A204.1 (cell line): ENCODE measurements at regions not wholly inside any gene's neighbourhood (a gene's known extent, or its start where the extent isn't known, plus 50 kb on each side); places are given as distances from the start of the nearest gene placed in this dataset.

ENCODE experiments used
- FAIRE-seq: peaks from 2 replicates; lab custom pipeline; 2012; peaks lifted over from hg19 to GRCh38; lab: Jason Lieb, UNC

GRCh38 chr4:20451986-20452385 is 200.3 kb downstream of the SLIT2 start:
- FAIRE-seq, result no peak

- FAIRE-seq, result no peak
These were observed 202.8 kb downstream of the SLIT2 start for GRCh38 chr4:20454515-20454914.

DNA sequence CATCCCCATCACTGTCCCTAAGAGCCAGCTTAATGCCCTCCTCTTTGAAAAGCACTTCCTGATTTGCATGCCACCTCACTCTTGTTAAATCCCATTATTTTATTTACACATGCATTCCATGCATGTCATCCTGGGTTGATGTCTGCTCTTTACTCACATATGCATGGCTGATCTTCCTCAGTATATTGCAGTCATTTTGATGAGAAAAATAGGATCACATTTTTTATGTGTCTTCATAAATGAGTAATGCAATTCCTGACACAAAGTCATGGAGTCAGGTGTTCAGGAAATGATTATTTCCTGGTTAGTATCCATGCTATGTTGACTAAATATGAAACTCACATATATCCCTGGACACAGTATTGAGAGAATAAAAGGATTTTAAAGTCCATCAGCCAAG is 204.7 kb downstream of the SLIT2 start:
- FAIRE-seq, result no peak

- FAIRE-seq, result no peak
These were observed 210.9 kb downstream of the SLIT2 start for GRCh38 chr4:20462426-20463175.

DNA sequence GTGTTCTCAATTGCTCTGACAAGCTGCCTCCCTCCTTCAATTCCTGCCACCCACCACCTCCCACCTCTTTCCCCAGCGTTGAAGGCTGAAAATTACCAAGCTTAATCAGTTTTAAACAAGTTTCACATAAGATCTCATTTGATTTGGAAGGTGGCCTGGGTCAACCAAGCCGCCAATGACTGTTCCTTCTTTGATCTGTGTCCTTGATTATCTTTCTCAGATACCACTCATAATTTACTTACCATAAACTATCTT is 211.4 kb downstream of the SLIT2 start:
- no peak for FAIRE-seq

- no peak for FAIRE-seq
These were observed 212.7 kb downstream of the SLIT2 start for GRCh38 chr4:20464381-20464780.

DNA sequence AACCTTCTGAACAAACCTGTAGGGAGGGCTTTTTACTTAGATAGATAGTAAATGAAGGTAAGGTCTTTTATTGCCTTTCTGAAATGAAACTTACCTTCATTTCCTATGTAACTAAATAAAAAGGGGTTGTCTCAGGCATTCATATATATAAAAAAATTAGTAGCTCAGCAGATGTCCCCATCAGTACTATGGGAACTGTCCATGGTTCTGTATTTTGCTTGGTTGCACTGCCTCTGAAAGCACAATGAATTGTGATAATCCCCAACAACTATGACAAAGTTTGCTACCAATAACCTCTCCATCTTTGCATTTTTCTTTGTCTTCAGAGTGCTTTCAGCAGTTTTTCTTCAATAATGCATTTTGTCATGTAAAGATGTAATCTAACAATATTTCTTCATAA is 222.4 kb downstream of the SLIT2 start:
- FAIRE-seq, result no peak

DNA sequence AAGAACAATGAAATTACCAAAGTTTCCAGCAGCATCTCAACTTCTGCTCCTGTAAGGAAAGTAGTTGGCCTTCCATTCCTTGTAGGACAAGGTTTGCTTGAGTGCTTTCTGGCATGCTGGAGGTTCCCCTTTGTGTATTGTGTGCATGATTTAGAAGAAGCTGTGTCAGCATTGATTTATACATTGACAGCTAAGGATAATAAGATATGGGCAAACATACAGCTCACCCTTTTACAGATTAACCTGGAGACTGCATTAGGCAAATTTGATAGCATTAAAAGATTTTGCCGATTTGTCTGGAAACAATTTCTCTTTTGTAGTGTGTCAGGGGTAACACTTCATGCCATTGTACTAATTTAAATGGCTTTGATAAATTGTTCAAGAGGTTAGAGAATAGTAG is 221.8 kb upstream of the PACRGL start:
- no peak for FAIRE-seq

- FAIRE-seq, result no peak
These were observed 219.9 kb upstream of the PACRGL start for GRCh38 chr4:20480165-20480947.

DNA sequence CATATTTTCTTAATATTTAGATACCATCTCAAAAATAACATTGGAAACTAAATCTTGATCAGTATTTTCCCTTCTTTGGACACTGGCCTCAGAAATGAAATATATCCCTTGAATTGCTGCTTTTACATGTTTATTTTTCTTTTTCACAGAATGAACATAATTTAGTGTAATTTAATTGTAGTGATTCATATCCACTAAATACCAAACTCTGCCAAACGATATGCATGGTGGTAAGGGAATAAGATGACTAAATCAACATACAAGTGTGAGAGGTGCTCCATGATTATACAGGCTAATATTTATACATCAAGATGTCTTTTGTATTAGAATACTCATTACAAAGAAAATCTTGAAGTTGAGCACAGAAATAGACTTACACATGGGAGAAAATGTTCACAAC is 216.8 kb upstream of the PACRGL start:
- no peak for FAIRE-seq

DNA sequence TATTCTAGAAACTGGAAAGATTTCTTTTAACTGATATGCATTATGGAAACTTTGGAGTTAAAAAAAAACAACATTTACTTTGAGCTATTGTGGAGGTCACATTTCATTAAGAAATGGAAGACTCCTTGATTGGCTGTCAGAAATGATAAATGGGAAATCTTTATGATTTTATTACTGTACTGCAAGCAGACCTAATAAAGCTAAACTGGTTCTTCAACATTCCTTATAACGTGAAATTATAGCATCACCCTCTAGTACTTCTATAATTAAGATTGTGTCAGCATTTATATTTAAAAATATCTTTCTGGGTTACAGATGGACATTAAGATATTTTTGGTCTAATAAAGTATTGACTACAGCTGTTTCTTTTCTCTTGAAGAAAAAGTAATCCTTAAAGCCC is 213.8 kb upstream of the PACRGL start:
- FAIRE-seq, result no peak

GRCh38 chr4:20487446-20487845 is 212.8 kb upstream of the PACRGL start:
- FAIRE-seq, result no peak

- no peak for FAIRE-seq
These were observed 212.4 kb upstream of the PACRGL start for GRCh38 chr4:20487852-20488251.

DNA sequence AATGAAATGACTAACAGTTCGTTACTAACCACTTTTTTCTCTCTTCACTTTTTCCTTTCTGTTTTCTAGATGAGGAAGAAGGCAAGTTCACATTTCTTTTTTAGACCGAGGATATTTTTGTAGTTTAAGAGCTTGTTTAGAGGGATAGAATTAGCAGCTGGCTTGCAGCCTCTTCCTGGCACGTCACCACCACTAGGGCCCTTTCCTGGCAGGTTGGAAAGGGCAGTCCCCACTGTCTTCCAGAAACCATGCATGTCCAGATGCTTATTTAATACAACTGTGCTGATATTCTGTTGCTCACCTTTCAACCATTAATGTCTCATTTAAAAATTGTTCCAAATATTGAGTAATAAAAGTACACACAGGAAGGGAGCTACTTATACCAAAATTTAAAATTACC is 209.5 kb upstream of the PACRGL start:
- FAIRE-seq, result no peak

GRCh38 chr4:20493761-20494353 is 206.4 kb upstream of the PACRGL start:
- FAIRE-seq, result no peak

DNA sequence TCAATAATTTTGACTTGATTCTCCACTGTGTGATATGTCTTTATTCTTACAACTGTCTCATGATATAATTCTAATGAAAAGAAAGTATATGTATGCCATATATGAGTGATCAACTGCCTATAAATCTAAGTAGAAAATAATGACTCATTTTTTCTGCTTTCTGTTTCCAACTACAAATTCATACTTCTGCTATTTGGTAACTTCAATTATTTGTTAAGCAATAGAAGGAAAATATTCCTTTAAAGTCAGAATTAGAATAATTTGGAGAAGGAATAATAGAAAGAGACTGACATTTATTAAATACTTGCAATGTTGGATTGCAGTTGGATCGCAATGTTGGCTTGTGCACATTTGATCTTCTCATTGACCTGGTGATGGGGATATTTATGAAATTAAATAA is 204.2 kb upstream of the PACRGL start:
- no peak for FAIRE-seq

- FAIRE-seq, result no peak
These were observed 196.1 kb upstream of the PACRGL start for GRCh38 chr4:20504146-20504545.

GRCh38 chr4:20505927-20506326 is 194.3 kb upstream of the PACRGL start:
- no peak for FAIRE-seq

DNA sequence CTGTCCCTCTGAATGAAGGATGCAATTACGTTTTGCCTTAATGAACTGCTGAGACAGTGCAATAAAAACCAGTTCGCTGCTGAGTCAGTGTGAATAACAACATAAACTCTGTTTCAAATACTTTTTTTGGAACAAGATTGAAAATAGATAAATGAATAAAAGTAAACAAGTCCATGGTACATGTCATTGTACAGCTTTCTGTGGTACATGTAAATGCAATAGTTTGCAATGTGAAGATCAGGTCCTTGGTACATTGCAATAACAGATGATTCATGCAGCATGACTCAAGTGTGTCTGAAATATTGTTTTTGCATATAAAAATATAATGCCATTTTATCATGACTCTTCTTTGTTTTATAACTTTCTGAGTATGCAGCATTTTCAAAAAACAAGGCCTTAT is 193.4 kb upstream of the PACRGL start:
- no peak for FAIRE-seq

- FAIRE-seq, result no peak
These were observed 190.9 kb upstream of the PACRGL start for GRCh38 chr4:20509315-20509714.

GRCh38 chr4:20512033-20512792 is 188.0 kb upstream of the PACRGL start:
- no peak for FAIRE-seq

GRCh38 chr4:20512985-20513384 is 187.3 kb upstream of the PACRGL start:
- FAIRE-seq, result no peak

DNA sequence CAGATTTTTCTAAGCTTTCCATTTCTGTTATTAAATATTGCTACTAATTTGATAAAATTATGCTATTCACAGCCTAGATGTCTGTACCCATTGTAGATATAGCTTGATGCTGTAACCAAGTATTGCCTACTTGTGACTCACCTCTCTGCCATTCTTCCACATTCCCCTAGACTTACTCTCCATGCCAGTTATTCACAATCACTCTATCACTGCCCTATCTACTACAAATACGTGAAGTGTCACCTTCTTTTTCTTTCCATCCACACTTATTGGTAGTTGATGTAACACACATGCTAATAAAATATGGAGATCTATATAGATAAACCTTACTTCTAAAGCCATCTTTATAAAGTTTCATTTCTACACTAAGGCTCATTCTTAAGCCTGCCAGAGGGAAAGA is 179.4 kb upstream of the PACRGL start:
- FAIRE-seq, result no peak
